ENCODE measurements at regions not wholly inside any gene's neighbourhood (a gene's known extent, or its start where the extent isn't known, plus 50 kb on each side); places are given as distances from the start of the nearest gene placed in this dataset.
"Not testable (repeated sequence)": the region's sequence is repeated elsewhere in the genome, so short reads cannot be mapped to it uniquely, and the experiment has no call there.

GRCh38 chr20:19875376-19876221, 117.5 kb downstream of the RIN2 start:
- H3K9ac ChIP-seq (ENCODE audit: low read depth, low read length, poor library complexity, severe bottlenecking) = no peak overlapping the region
- no peaks in the 10 kb centered on the region for H3K9me3 ChIP-seq (ENCODE audit: insufficient read depth, low read depth, low read length)
- H3K36me3 ChIP-seq (ENCODE audit: insufficient read depth, low read length) = no peaks in the 10 kb centered on the region
- no peaks in the 10 kb centered on the region for H4K20me1 ChIP-seq (ENCODE audit: insufficient read depth, low read length, poor library complexity, severe bottlenecking)
- H2AFZ ChIP-seq (ENCODE audit: low read length) = no peak overlapping the region
- no peak for TF ChIP-seq CTCF (conservative IDR thresholded peaks at IDR 0.05; ENCODE audit: low read length)
- no peak for TF ChIP-seq EZH2phosphoT487 (IDR thresholded peaks at IDR 0.05; ENCODE audit: borderline replicate concordance)
- no peaks in the 10 kb centered on the region for H3K79me2 ChIP-seq (ENCODE audit: insufficient read depth, low read length)
- no peaks in the 10 kb centered on the region for H3K9me2 ChIP-seq (replicated peaks; ENCODE audit: low read depth, low read length)
- no peak overlapping the region for H3K4me3 ChIP-seq (ENCODE audit: low read length, poor library complexity, severe bottlenecking)
- no peaks in the 10 kb centered on the region for H3K27me3 ChIP-seq (ENCODE audit: insufficient read depth, low read length, poor library complexity, severe bottlenecking)
- H3F3A ChIP-seq (ENCODE audit: low read depth) = no peaks in the 10 kb centered on the region
- H3K4me1 ChIP-seq (ENCODE audit: insufficient read depth, low read length, poor library complexity, severe bottlenecking) = no peaks in the 10 kb centered on the region
- no peak overlapping the region for H3K4me2 ChIP-seq (ENCODE audit: low read depth, low read length, poor library complexity, severe bottlenecking)

GRCh38 chr20:19876828-19877460, 118.9 kb downstream of the RIN2 start:
- Histone ChIP-seq H3K27me3 (ENCODE audit: insufficient read depth, low read length, poor library complexity, severe bottlenecking) (no peaks in the 10 kb centered on the region), H3K4me1 (ENCODE audit: insufficient read depth, low read length, poor library complexity, severe bottlenecking) (no peaks in the 10 kb centered on the region), H3K36me3 (ENCODE audit: insufficient read depth, low read length) (no peaks in the 10 kb centered on the region), H3K79me2 (ENCODE audit: insufficient read depth, low read length) (no peaks in the 10 kb centered on the region), H4K20me1 (ENCODE audit: insufficient read depth, low read length, poor library complexity, severe bottlenecking) (no peaks in the 10 kb centered on the region), H2AFZ (ENCODE audit: low read length) (no peak overlapping the region), H3K9ac (ENCODE audit: low read depth, low read length, poor library complexity, severe bottlenecking) (no peak overlapping the region), H3K9me2 (replicated peaks; ENCODE audit: low read depth, low read length) (no peaks in the 10 kb centered on the region), H3K4me3 (ENCODE audit: low read length, poor library complexity, severe bottlenecking) (no peak overlapping the region), H3K4me2 (ENCODE audit: low read depth, low read length, poor library complexity, severe bottlenecking) (no peak overlapping the region), H3F3A (ENCODE audit: low read depth) (no peaks in the 10 kb centered on the region), H3K9me3 (ENCODE audit: insufficient read depth, low read depth, low read length) (no peaks in the 10 kb centered on the region)
- no peak for TF ChIP-seq CTCF (conservative IDR thresholded peaks at IDR 0.05; ENCODE audit: low read length)
- TF ChIP-seq EZH2phosphoT487 (IDR thresholded peaks at IDR 0.05; ENCODE audit: borderline replicate concordance) = no peak

GRCh38 chr20:19879874-19880255, 121.8 kb downstream of the RIN2 start:
- H3K4me2 ChIP-seq (ENCODE audit: low read depth, low read length, poor library complexity, severe bottlenecking); H3F3A ChIP-seq (ENCODE audit: low read depth); H2AFZ ChIP-seq (ENCODE audit: low read length); H4K20me1 ChIP-seq (ENCODE audit: insufficient read depth, low read length, poor library complexity, severe bottlenecking); H3K9me3 ChIP-seq (ENCODE audit: insufficient read depth, low read depth, low read length); H3K9me2 ChIP-seq (replicated peaks; ENCODE audit: low read depth, low read length); H3K36me3 ChIP-seq (ENCODE audit: insufficient read depth, low read length); H3K79me2 ChIP-seq (ENCODE audit: insufficient read depth, low read length); H3K4me1 ChIP-seq (ENCODE audit: insufficient read depth, low read length, poor library complexity, severe bottlenecking); H3K9ac ChIP-seq (ENCODE audit: low read depth, low read length, poor library complexity, severe bottlenecking); H3K27me3 ChIP-seq (ENCODE audit: insufficient read depth, low read length, poor library complexity, severe bottlenecking); H3K4me3 ChIP-seq (ENCODE audit: low read length, poor library complexity, severe bottlenecking): not testable (repeated sequence)

Measured in Loucy (cell line).